AG10803 (cell line): ENCODE measurements at regions not wholly inside any gene's neighbourhood (a gene's known extent, or its start where the extent isn't known, plus 50 kb on each side); places are given as distances from the start of the nearest gene placed in this dataset.

Source experiments
- DNase-seq: peaks from one replicate; pipeline ENCODE4 v3.0.0; 2010; ENCODE audit warnings: low read depth
- H3K4me3 ChIP-seq: 2 replicates; pipeline ENCODE4 v1.5.1; 2011; ENCODE audit warnings: mild to moderate bottlenecking, low read length, control low read depth
- CTCF ChIP-seq: conservative IDR thresholded peaks from 2 replicates; pipeline ENCODE4 v1.5.1; 2011; ENCODE audit warnings: mild to moderate bottlenecking, low read length, control low read depth, inconsistent platforms

DNA sequence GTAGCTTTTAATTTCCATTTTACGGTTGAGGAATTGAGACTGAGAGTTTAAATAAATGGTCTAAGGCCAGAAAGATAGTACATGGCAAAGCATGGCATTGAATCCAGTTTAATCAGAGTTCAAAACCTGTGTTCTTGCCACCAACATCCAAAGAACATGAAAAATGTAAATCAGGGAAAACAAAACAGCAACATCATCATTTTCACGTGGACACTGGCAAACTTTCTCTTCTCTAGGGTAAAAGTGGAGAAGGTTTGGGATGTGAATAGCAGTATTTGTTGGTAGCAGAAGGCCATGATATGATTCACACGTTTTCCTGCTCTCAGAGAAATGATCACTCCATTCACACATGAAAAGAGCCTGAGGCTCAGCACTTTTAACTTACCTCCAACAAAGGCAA, 357.7 kb downstream of the UQCRFS1 start:
- no peak overlapping the region for H3K4me3 ChIP-seq
- TF ChIP-seq CTCF, result no peak
- no peak for DNase-seq

- no peak for TF ChIP-seq CTCF
- DNase-seq, result peak; percentile 49
- H3K4me3 ChIP-seq, result no peak overlapping the region
Observed at GRCh38 chr19:28847468-28847867, 365.5 kb downstream of the UQCRFS1 start.

- TF ChIP-seq CTCF, result no peak
- no peak for DNase-seq
- no peak overlapping the region for H3K4me3 ChIP-seq
Observed at GRCh38 chr19:28846094-28846812, 366.7 kb downstream of the UQCRFS1 start.

- no peak overlapping the region for H3K4me3 ChIP-seq
- no peak for TF ChIP-seq CTCF
Observed at GRCh38 chr19:28843761-28844492, 369.0 kb downstream of the UQCRFS1 start.

GRCh38 chr19:28841531-28841930, 371.4 kb downstream of the UQCRFS1 start:
- no peak overlapping the region for H3K4me3 ChIP-seq
- no peak for DNase-seq

More at GRCh38 chr19:28843761-28844492, 369.0 kb downstream of the UQCRFS1 start:
- DNase-seq, result no peak

DNA sequence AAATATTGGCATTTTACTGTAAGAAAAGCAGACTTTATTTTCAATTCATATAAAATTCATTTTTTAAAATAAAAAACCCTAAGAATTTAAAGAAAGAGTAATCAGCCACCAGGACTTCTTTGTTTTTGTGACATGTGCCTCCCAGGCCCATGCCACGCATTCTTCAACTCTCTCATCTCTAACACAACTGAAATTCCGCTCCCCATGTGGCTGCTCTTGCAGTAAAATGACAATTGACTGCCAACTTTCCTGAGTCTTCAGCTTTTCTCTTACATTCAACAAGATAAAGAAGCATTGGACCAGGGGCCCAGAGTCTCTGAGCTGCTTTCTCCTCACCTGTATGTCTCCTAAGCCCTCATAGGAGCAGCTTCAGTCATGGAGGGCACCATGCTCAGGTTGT, 372.1 kb downstream of the UQCRFS1 start:
- no peak for DNase-seq
- H3K4me3 ChIP-seq, result no peak overlapping the region
- no peak for TF ChIP-seq CTCF

More at GRCh38 chr19:28841531-28841930, 371.4 kb downstream of the UQCRFS1 start:
- no peak for TF ChIP-seq CTCF

- DNase-seq, result no peak
- H3K4me3 ChIP-seq, result no peak overlapping the region
- TF ChIP-seq CTCF, result no peak
Observed at GRCh38 chr19:28839455-28839854, 373.5 kb downstream of the UQCRFS1 start.
